ENCODE measurements at regions not wholly inside any gene's neighbourhood (a gene's known extent, or its start where the extent isn't known, plus 50 kb on each side); places are given as distances from the start of the nearest gene placed in this dataset.

GRCh38 chr7:113460067-113460466 is 341.7 kb upstream of the SMIM30 start:
- DNase-seq (ENCODE audit: low spot score): no peak

DNA sequence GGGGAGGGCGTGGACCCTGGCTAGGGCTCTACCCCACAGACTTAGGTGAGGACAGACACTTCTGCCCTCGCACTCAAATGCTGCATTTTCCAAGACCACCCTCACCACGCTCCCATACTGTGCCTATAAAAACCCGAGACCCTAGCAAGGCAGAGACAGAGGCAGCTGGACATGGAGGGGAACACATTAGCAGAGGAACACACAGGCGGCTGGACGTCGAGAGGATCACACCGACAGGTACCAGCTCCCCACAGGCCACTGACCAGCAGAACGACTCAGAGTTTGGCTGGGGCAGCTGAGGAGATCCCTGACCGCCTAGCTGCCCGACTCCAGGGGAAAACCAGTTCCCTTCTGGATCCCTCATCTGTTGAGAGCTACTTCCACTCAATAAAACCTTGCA is 338.2 kb upstream of the SMIM30 start:
- DNase-seq (ENCODE audit: low spot score): no peak

- DNase-seq (ENCODE audit: low spot score): no peak
Observed at GRCh38 chr7:113454597-113455169, 336.3 kb upstream of the SMIM30 start.

- no peak for DNase-seq (ENCODE audit: low spot score)
Observed at GRCh38 chr7:113452245-113452644, 333.9 kb upstream of the SMIM30 start.

- DNase-seq (ENCODE audit: low spot score): no peak
Observed at GRCh38 chr7:113446791-113447190, 328.4 kb upstream of the SMIM30 start.

DNA sequence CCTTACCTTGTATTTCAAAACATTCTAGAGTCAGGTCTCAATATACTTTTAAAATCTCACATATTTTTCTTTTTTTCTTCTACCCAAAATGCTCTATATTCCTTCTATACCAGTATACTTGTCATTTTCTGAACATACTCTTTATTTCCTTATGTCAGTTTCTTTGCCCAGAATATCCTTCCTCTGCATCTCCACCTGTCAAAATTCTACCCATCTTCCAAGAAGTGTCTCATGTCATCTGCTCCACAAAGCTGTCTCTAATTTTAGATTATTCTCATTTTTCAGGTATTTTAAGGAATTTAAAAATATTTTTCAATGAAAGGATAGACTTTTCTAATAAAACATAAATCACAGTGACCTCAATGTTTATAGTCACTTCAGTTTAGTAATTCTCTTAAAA is 328.0 kb upstream of the SMIM30 start:
- DNase-seq (ENCODE audit: low spot score): no peak

- DNase-seq (ENCODE audit: low spot score): no peak
Observed at GRCh38 chr7:113444261-113444660, 325.9 kb upstream of the SMIM30 start.

GRCh38 chr7:113440173-113440572 is 321.8 kb upstream of the SMIM30 start:
- DNase-seq (ENCODE audit: low spot score): no peak

DNA sequence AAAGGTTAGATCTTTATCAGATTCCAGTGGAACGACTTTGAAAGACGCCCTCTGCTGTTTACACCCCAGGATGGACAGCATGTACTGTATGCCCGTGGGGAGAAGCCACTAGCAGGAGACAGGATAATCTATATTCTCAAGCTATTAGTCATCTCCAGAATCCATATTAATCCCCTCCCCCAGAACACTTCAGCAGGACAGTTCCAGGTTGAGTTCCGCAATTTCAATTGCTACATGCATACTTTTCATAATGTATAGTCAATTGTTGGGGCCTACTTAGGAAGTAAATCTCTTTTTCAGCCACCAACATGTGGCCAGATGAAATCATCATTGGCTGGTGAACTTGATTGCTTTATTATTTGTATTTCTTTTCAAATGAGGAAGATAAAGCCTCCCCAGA is 313.1 kb upstream of the SMIM30 start:
- DNase-seq (ENCODE audit: low spot score): no peak

- DNase-seq (ENCODE audit: low spot score): no peak
Observed at GRCh38 chr7:113424185-113424817, 305.9 kb upstream of the SMIM30 start.

DNA sequence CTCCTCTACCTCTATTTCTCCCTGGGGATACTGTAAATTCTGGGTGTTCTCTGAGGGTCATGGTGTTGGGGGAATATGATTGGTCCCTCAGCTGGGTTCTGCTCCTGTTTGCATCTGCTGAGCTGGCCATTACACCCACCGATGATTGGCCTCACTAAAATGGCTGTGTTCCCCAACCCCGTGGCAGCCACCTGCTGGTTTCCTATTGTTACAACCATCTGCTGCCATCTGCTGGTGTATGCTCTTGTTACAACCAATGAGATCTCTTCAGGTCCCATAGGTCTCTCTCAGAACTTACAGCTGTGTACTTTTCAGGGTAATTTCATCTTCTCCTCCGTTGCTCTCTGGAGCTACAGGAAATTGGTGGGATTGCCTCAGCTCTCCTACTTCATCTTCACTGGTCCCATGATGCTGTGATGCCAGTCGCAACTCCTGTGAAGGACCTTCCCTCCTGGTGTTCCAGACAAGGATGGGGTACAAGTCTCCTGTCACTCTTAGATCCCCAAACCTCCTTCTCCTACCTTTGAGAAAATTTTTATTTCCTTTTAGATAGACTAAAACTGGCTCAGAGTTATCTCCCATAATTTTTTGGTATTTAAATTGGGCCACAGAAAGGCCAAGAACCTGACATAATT is 303.5 kb upstream of the SMIM30 start:
- peak; percentile 86 for DNase-seq (ENCODE audit: low spot score)

GRCh38 chr7:113414401-113415035 is 296.2 kb upstream of the SMIM30 start:
- DNase-seq (ENCODE audit: low spot score): no peak

GRCh38 chr7:113412410-113412809 is 294.1 kb upstream of the SMIM30 start:
- DNase-seq (ENCODE audit: low spot score): no peak

DNA sequence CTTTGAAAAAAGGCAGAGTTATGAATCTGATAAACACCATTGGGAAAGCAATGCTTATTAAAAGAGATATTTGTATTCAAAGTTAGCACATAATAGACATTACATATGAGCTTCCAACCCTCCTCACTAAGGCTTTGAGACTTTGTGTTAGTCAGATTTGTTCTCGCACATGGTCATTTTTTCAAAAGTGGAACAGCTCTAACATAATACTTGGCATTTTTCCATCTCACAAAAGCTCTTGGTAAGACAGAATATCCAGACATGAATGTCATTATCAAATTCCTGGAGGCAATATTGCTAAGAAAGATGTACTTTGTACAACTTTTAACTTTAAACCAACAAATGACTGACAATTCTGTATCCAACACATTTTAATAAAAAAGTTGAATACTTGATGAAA is 292.4 kb upstream of the SMIM30 start:
- DNase-seq (ENCODE audit: low spot score): no peak

DNA sequence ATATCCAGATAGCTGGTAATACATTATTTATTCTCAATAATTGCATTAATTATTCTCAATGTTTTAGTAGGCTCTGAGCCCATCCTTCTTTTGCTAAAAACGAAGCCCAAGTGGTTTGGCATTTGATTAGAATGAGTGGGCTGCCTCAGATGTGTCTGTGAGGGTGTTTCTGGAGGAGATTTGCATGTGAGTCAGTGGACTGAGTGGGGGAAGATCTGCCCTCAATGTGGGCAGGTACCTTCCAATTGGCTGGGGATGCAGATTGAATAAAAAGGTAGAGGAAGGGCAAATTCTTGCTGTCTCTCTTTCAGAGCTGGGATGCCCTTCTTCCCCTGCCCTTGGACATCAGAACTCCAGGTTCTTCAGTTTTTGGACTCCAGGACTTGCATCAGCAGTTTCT is 290.6 kb upstream of the SMIM30 start:
- DNase-seq (ENCODE audit: low spot score): no peak

DNA sequence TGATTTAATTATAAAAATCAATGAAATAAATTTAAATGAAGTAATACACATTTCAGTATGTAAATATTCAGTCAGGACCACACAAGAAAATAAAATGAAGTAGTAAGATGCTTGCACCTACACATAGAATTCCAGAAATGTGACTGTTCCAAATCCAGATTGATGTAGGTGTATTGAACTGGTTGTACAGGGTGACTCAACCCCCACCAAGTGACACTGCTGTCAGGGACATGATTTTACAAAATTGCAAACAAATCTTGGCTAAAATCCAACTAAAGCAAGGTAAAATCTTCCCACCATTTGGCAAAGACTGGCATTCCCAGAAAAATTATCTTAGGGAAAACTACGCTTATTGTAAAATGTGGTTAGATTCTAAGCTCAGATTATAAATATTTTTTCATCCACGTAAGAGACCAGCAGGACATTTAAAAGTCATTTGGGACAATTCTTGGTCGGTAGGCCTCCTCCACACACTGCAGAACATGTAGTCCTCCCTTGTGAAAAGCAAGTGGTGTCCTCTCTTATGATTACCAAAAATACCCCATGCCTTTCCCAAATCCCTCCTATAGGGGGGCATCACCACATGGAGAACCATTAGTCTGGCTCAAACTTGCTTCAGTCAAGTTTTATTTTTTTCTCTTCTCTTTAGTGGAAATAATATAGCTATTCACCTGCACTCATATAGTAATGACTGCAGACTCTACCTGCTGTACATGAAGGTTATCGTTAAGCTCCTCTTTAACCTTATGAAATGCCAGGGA is 287.1 kb upstream of the SMIM30 start:
- no peak for DNase-seq (ENCODE audit: low spot score)

DNA sequence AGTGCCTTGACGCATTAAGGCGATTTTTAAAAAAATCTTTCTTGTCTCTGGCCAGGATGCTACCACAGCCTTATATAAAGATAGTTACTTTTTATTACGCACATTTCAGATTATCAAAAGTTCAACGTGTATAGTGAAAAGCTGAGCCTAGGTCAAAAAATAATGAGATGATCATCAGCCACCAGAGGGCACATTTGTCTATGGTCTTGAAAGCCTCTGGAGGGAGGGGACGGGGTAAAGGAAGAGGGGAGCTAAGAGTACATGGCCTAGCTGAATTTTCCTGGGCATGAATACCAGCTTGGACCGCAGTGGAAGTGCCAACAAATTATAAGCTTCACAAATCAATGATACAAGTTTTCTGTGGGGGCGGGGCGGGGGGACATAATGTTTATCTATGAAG is 285.9 kb upstream of the SMIM30 start:
- DNase-seq (ENCODE audit: low spot score): no peak

DNA sequence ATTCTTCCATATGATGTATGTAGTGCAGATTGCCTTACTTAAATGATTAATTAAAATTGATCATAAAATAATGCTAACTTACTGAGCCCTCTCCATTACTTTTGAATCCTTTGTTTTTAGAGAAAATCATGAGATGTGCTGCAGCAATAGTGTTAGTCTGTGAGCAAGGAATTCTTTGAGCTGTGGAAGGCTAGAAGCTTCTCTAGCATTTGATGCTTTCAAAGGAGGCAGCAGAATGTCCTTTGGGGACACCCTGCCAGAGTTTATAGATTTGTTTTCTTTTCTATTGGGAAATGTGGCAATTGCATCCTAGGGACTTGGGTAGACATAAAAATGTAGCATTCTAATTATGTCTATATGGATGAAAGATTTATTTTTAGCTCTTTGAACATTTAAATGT is 284.1 kb upstream of the SMIM30 start:
- no peak for DNase-seq (ENCODE audit: low spot score)

DNA sequence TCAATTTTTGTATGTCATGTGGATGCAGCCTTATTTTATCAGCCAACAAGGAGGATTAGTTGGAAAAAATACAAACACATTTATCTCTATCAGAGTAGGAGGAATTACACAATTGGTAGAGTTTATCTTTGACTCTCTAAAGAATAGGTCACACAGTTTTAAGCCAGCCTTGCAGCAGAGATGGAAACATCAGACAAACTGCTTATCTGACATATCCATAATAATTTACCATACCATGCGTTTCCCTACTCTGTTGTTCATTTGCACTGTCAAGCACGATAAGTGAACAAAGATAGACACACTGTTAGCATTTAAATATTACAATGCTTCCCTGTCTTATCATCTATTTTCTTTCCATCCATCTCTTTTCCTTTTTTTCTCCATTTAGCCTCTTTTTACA is 283.7 kb upstream of the SMIM30 start:
- no peak for DNase-seq (ENCODE audit: low spot score)

GRCh38 chr7:113394856-113395255 is 276.5 kb upstream of the SMIM30 start:
- no peak for DNase-seq (ENCODE audit: low spot score)

GRCh38 chr7:113392841-113393540 is 274.6 kb upstream of the SMIM30 start:
- no peak for DNase-seq (ENCODE audit: low spot score)

DNA sequence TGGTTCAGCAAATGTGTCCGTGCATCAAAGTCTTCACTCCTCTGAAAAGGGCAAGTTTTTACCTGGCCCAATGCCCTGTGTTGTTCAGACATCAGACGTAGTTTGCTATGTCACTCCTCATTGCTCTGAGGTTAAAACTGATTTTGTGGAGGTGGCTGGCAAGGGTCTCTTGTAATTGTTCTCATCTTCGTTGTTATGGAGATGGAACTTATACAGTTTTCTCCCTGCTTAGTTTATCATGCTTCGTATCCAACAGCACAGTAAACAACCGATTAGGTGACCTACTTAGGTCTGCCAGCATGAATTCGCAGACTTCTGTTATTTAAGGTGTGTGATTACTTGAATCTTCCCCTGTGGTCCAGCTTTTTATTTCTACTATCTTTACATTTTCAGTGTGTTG is 274.1 kb upstream of the SMIM30 start:
- DNase-seq (ENCODE audit: low spot score): no peak

Measured in LoVo (cell line).